ENCODE measurements at regions not wholly inside any gene's neighbourhood (a gene's known extent, or its start where the extent isn't known, plus 50 kb on each side); places are given as distances from the start of the nearest gene placed in this dataset.

- TF ChIP-seq CREB5 (CRISPR knock-in tag; IDR thresholded peaks at IDR 0.05; ENCODE audit: low read depth), result no peak
- TF ChIP-seq TOX (CRISPR knock-in tag; IDR thresholded peaks at IDR 0.05; ENCODE audit: borderline replicate concordance), result no peak
- no peak for TF ChIP-seq SNAI2 (CRISPR knock-in tag; IDR thresholded peaks at IDR 0.05)
- TF ChIP-seq PPARA (CRISPR knock-in tag; IDR thresholded peaks at IDR 0.05; ENCODE audit: borderline replicate concordance), result no peak
- no peak for TF ChIP-seq BACH2 (CRISPR knock-in tag; IDR thresholded peaks at IDR 0.05; ENCODE audit: borderline replicate concordance)
- no peak for TF ChIP-seq CSDC2 (CRISPR knock-in tag; IDR thresholded peaks at IDR 0.05)
Observed at GRCh38 chr1:213884942-213885341, 102.8 kb upstream of the PROX1 start (continued).

- no peak for ATAC-seq
- TF ChIP-seq TSHZ2 (CRISPR knock-in tag; IDR thresholded peaks at IDR 0.05) (no peak), TCF4 (CRISPR knock-in tag; IDR thresholded peaks at IDR 0.05; ENCODE audit: borderline replicate concordance) (peak; percentile 45; the same call in 1 of the 2 replicates)
Observed at GRCh38 chr1:213887842-213888241, 99.9 kb upstream of the PROX1 start.

- TF ChIP-seq ZFP3 (CRISPR knock-in tag; IDR thresholded peaks at IDR 0.05) (no peak), CSDC2 (CRISPR knock-in tag; IDR thresholded peaks at IDR 0.05) (no peak), TCF4 (CRISPR knock-in tag; IDR thresholded peaks at IDR 0.05; ENCODE audit: borderline replicate concordance) (no peak), CSRNP3 (CRISPR knock-in tag; IDR thresholded peaks at IDR 0.05) (no peak), ZFP30 (CRISPR knock-in tag; IDR thresholded peaks at IDR 0.05) (no peak), ESRRG (CRISPR knock-in tag; IDR thresholded peaks at IDR 0.05) (no peak), PATZ1 (CRISPR knock-in tag; IDR thresholded peaks at IDR 0.05; ENCODE audit: borderline replicate concordance) (no peak), GLIS3 (CRISPR knock-in tag; IDR thresholded peaks at IDR 0.05) (no peak), ISL1 (CRISPR knock-in tag; IDR thresholded peaks at IDR 0.05) (no peak), SNAI2 (CRISPR knock-in tag; IDR thresholded peaks at IDR 0.05) (no peak), OSR1 (CRISPR knock-in tag; IDR thresholded peaks at IDR 0.05) (no peak), BACH2 (CRISPR knock-in tag; IDR thresholded peaks at IDR 0.05; ENCODE audit: borderline replicate concordance) (no peak), RARB (CRISPR knock-in tag; IDR thresholded peaks at IDR 0.05) (no peak), ZNF70 (CRISPR knock-in tag; IDR thresholded peaks at IDR 0.05) (no peak), ZNF565 (CRISPR knock-in tag; conservative IDR thresholded peaks at IDR 0.05; ENCODE audit: low read depth) (no peak)
- ATAC-seq, result no peak
Observed at GRCh38 chr1:213891989-213892902, 95.5 kb upstream of the PROX1 start.

- no peak for ATAC-seq
- TF ChIP-seq TCF4 (CRISPR knock-in tag; IDR thresholded peaks at IDR 0.05; ENCODE audit: borderline replicate concordance), result no peak
- no peak for TF ChIP-seq TOX (CRISPR knock-in tag; IDR thresholded peaks at IDR 0.05; ENCODE audit: borderline replicate concordance)
- no peak for TF ChIP-seq PATZ1 (CRISPR knock-in tag; IDR thresholded peaks at IDR 0.05; ENCODE audit: borderline replicate concordance)
- no peak for TF ChIP-seq BACH2 (CRISPR knock-in tag; IDR thresholded peaks at IDR 0.05; ENCODE audit: borderline replicate concordance)
- TF ChIP-seq TSHZ2 (CRISPR knock-in tag; IDR thresholded peaks at IDR 0.05), result no peak
- no peak for TF ChIP-seq ZFP3 (CRISPR knock-in tag; IDR thresholded peaks at IDR 0.05)
- TF ChIP-seq ZNF565 (CRISPR knock-in tag; conservative IDR thresholded peaks at IDR 0.05; ENCODE audit: low read depth), result no peak
- TF ChIP-seq POU6F1 (CRISPR knock-in tag; IDR thresholded peaks at IDR 0.05; ENCODE audit: borderline replicate concordance, low read depth), result no peak
- no peak for TF ChIP-seq SNAI2 (CRISPR knock-in tag; IDR thresholded peaks at IDR 0.05)
- TF ChIP-seq GLIS3 (CRISPR knock-in tag; IDR thresholded peaks at IDR 0.05), result no peak
Observed at GRCh38 chr1:213898684-213899083, 89.1 kb upstream of the PROX1 start.

Data from SK-N-SH treated with all-trans-retinoic acid at 6 μM for 48 hours (cell line).